OCI-LY7 (cell line): ENCODE measurements at regions not wholly inside any gene's neighbourhood (a gene's known extent, or its start where the extent isn't known, plus 50 kb on each side); places are given as distances from the start of the nearest gene placed in this dataset.

Experiments
- BruUV-seq: library from RNA; stranded (reverse); fragments of 400-500 nt; replicated peaks from 2 replicates; lab custom pipeline; 2021; lab: Mats Ljungman, UMichigan
- CTCF ChIA-PET: fragments of 300-600 bp; sonication (Branson Sonifier 250); formaldehyde crosslinking; loops from one replicate; lab custom pipeline; 2022; ENCODE audit warnings: antibody characterized with exemption; ENCODE audit not compliant: unreplicated experiment; lab: Charles Lee
- POLR2A ChIA-PET: fragments of 300-600 bp; sonication (Branson Sonifier 250); formaldehyde crosslinking; loops from one replicate; lab custom pipeline; 2022; ENCODE audit warnings: antibody characterized with exemption; lab: Charles Lee
- DNase-seq: peaks from one replicate; pipeline ENCODE4 v3.0.0-alpha.2; 2015; ENCODE audit warnings: low spot score
- H2AFZ ChIP-seq: fragments of 200-600 bp; sonication (generic), shearing (Covaris generic); 2 replicates; pipeline ENCODE4 v1.6.1; 2014; ENCODE audit warnings: mild to moderate bottlenecking, antibody characterized with exemption, low read length, moderate library complexity
- H3K27ac ChIP-seq: fragments of 200-600 bp; sonication (generic); 2 replicates; pipeline ENCODE4 v1.5.1; 2014; ENCODE audit warnings: mixed run types, low read depth, mild to moderate bottlenecking, moderate library complexity, low read length, inconsistent platforms; ENCODE audit not compliant: poor library complexity, severe bottlenecking
- H3K36me3 ChIP-seq: fragments of 200-600 bp; sonication (generic); 2 replicates; pipeline ENCODE4 v1.6.1; 2014; ENCODE audit warnings: mild to moderate bottlenecking, antibody characterized with exemption, low read length, moderate library complexity, mixed read lengths; ENCODE audit not compliant: insufficient read depth
- H3K4me1 ChIP-seq: fragments of 200-600 bp; sonication (generic); 2 replicates; pipeline ENCODE4 v1.5.1; 2014; ENCODE audit warnings: mild to moderate bottlenecking, low read length; ENCODE audit not compliant: insufficient read depth, poor library complexity, severe bottlenecking
- H3K4me2 ChIP-seq: fragments of 200-600 bp; sonication (generic); 2 replicates; pipeline ENCODE4 v1.6.1; 2014; ENCODE audit warnings: mild to moderate bottlenecking, low read length
- H3K4me3 ChIP-seq: fragments of 200-600 bp; sonication (generic); 2 replicates; pipeline ENCODE4 v1.5.1; 2014; ENCODE audit warnings: mild to moderate bottlenecking, low read depth, low read length; ENCODE audit not compliant: poor library complexity, severe bottlenecking
- H3K79me2 ChIP-seq: fragments of 200-600 bp; sonication (generic); 2 replicates; pipeline ENCODE4 v1.6.1; 2016; ENCODE audit warnings: low read depth, mild to moderate bottlenecking, low read length, moderate library complexity, mixed read lengths; ENCODE audit not compliant: insufficient read depth
- H3K9me2 ChIP-seq: fragments of 200-600 bp; sonication (generic); 2 replicates; pipeline ENCODE4 v1.6.1; 2016; ENCODE audit warnings: mild to moderate bottlenecking, low read length, mixed read lengths; ENCODE audit not compliant: insufficient read depth
- H3K9me3 ChIP-seq: fragments of 200-600 bp; sonication (generic); 2 replicates; pipeline ENCODE4 v1.6.1; 2014; ENCODE audit warnings: mild to moderate bottlenecking, mixed run types, low read length, mixed read lengths
- H4K20me1 ChIP-seq: fragments of 200-600 bp; sonication (generic); 2 replicates; pipeline ENCODE4 v1.6.1; 2014; ENCODE audit warnings: mild to moderate bottlenecking, antibody characterized with exemption, low read length, moderate library complexity, mixed read lengths; ENCODE audit not compliant: insufficient read depth
- CTCF ChIP-seq: fragments of 200-600 bp; sonication (generic); conservative IDR thresholded peaks from 2 replicates; pipeline ENCODE4 v1.5.1; 2014; ENCODE audit warnings: mild to moderate bottlenecking, antibody characterized with exemption, low read length, moderate library complexity, mixed read lengths
- EZH2phosphoT487 ChIP-seq: fragments of 200-600 bp; sonication (generic); IDR thresholded peaks from 2 replicates; pipeline ENCODE4 v1.6.1; 2018; ENCODE audit warnings: low read depth, borderline replicate concordance, mild to moderate bottlenecking, mixed run types, antibody characterized with exemption, low read length, moderate library complexity, mixed read lengths
- intact Hi-C: fragments of 100-400 bp; cut with micrococcal nuclease; formaldehyde crosslinking; loops from one replicate; pipeline ENCODE4 v1.10.0; 2022; ENCODE audit not compliant: unreplicated experiment

- Histone ChIP-seq H3K9me3 (no peaks in the 10 kb centered on the region), H3K36me3 (no peaks in the 10 kb centered on the region), H3K9me2 (no peaks in the 10 kb centered on the region), H3K4me2 (no peak overlapping the region), H3K27ac (no peak overlapping the region), H2AFZ (no peak overlapping the region), H4K20me1 (no peaks in the 10 kb centered on the region), H3K79me2 (no peaks in the 10 kb centered on the region), H3K4me1 (no peaks in the 10 kb centered on the region), H3K4me3 (no peak overlapping the region)
- intact Hi-C loops, result no loop called here
- TF ChIP-seq CTCF, result no peak
- no peak for TF ChIP-seq EZH2phosphoT487
- CTCF ChIA-PET, result no interaction called here
- DNase-seq, result no peak
- POLR2A ChIA-PET, result interaction anchor here (0.6 kb wide), 1 partner anchor 434 kb away, joined by 4 read pairs; no protein-coding TSS in a partner anchor
- no TSS peak for BruUV-seq
Observed at GRCh38 chr19:28309070-28309469, 903.9 kb downstream of the UQCRFS1 start.

GRCh38 chr19:28307963-28308362 lies 905.0 kb downstream of the UQCRFS1 start:
- Histone ChIP-seq H3K9me3 (no peaks in the 10 kb centered on the region), H3K4me1 (no peaks in the 10 kb centered on the region), H2AFZ (no peak overlapping the region), H3K4me2 (no peak overlapping the region), H3K4me3 (no peak overlapping the region), H3K36me3 (no peaks in the 10 kb centered on the region), H3K79me2 (no peaks in the 10 kb centered on the region), H3K27ac (no peak overlapping the region), H3K9me2 (no peaks in the 10 kb centered on the region), H4K20me1 (no peaks in the 10 kb centered on the region)
- DNase-seq, result no peak
- ChIA-PET CTCF (no interaction called here), POLR2A (no interaction called here)
- intact Hi-C loops, result no loop called here
- BruUV-seq, result no TSS peak
- TF ChIP-seq CTCF, result no peak
- no peak for TF ChIP-seq EZH2phosphoT487

DNA sequence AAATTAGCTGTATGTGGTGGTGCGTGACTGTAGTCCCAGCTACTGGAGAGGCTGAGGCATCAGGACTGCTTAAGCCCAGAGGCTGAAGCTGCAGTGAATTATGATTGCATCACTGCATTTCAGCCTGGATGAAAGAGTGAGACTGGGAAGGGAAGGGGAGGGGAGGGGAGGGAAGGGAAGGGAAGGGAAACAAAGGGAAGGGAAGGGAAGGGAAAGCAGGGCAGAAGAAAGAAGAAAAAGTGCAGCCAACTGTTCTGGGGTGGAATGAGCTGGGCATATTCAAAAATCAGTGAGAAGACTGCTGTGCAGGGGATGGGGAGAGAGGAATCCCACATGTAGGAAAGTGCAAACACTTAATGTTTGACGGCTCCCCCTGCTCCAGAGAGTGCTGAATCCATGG lies 905.5 kb downstream of the UQCRFS1 start:
- Histone ChIP-seq H3K27ac (no peak overlapping the region), H3K4me1 (no peaks in the 10 kb centered on the region), H4K20me1 (no peaks in the 10 kb centered on the region), H3K36me3 (no peaks in the 10 kb centered on the region), H3K9me2 (no peaks in the 10 kb centered on the region), H3K4me3 (no peak overlapping the region), H3K4me2 (no peak overlapping the region), H3K9me3 (no peaks in the 10 kb centered on the region), H2AFZ (no peak overlapping the region), H3K79me2 (no peaks in the 10 kb centered on the region)
- POLR2A ChIA-PET, result no interaction called here
- no peak for TF ChIP-seq CTCF
- no peak for TF ChIP-seq EZH2phosphoT487
- no peak for DNase-seq
- BruUV-seq, result no TSS peak
- intact Hi-C loops, result no loop called here
- CTCF ChIA-PET, result no interaction called here
